NCI-H2196 treated with DMSO at 0.1 percent for 48 hours (cell line): ENCODE measurements at regions not wholly inside any gene's neighbourhood (a gene's known extent, or its start where the extent isn't known, plus 50 kb on each side); places are given as distances from the start of the nearest gene placed in this dataset.
"Not testable (repeated sequence)": the region's sequence is repeated elsewhere in the genome, so short reads cannot be mapped to it uniquely, and the experiment has no call there.

ENCODE experiments used
- DNase-seq: peaks from one replicate; lab custom pipeline; 2025; ENCODE audit not compliant: unreplicated experiment; lab: John Stamatoyannopoulos, UW

DNA sequence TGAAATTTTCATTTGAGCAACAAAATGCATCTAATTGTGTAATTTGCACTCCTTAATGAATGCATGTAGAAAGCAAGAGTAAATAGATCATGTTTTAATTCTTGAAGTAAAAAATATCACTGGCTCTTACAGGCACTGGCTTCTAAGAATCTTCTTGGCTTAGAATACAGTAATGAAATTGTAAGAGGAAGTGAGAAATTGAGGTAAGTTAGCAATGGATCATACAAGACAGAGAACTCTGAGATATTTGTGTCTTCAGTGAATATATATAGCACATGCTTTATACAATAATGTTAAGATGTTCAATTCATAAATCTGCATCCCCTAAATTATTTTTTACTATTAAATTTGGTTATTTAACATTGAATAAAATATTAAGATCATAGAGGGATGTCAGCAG lies 465.0 kb downstream of the CNTN3 start:
- no peak for DNase-seq

DNA sequence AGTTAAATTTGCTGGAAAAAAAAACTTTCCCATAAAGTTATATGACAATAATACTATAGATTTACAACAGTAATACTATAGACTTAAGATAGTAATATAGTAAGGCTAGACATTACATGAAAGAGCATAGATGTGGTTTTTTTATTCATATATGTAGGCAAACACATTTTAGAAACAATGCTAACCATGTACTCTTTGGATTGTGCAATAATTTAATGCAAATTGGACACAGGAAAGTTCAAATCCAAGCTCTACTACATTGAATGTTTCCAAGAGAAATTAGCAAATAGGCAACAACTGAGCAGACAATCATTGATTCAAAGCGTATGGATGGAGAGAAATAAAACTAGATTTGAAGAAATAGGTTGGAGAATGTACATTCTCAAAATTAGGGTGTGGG lies 469.2 kb downstream of the CNTN3 start:
- no peak for DNase-seq

DNA sequence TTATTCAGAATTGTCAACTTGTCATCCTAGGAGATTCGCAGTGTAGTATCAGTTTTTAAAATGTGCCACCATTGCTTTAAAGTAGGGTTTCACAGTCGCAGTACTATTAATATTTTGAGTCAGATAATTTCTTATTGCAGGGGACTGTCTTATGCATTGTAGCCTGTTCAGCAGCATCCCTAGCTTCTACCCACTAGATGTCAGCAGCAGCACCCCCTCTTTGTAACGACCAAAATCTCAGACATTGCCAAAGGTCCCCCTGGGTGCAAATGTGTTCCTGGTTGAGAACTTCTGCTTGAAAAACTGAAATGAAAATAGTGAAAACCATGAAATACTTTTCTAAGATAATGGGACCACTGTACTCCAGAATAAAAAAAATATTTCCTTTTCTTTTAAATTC lies 474.8 kb downstream of the CNTN3 start:
- no peak for DNase-seq

DNA sequence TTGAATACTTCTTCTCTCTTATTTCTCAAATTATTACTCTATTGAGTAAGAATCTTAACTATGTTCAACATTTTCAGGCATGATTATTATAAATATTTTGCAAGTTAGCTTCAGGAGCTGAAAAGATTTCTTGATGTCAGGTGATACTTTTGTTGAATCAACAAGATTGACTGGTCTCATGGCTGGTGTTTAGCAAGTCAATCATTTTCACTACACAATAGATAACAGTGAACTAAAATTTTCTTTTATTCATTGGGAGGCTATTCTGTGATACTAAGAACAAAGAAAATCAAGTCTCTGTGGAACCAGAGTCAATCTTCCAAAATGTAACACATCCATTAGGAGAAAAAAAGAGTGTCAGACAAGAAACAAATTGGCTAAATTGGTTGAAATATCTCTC lies 476.7 kb downstream of the CNTN3 start:
- no peak for DNase-seq

DNA sequence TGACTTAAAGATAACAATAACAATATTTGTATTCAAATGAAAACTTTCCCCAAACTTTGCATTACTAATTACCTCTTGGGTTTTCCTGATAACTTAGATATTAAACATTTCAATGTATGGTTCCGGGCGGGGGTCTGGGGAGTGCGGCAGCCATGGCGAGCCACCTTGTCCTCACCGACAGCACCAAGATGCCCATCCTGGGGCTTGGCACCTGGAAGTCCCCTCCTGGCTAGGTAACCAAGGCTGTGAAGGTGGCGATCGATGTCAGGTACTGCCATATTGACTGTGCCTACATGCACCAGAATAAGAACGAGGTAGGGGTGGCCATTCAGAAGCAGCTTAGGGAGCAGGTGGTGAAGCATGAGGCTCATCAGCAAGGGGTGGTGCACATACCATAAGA lies 478.7 kb downstream of the CNTN3 start:
- DNase-seq = no peak

DNA sequence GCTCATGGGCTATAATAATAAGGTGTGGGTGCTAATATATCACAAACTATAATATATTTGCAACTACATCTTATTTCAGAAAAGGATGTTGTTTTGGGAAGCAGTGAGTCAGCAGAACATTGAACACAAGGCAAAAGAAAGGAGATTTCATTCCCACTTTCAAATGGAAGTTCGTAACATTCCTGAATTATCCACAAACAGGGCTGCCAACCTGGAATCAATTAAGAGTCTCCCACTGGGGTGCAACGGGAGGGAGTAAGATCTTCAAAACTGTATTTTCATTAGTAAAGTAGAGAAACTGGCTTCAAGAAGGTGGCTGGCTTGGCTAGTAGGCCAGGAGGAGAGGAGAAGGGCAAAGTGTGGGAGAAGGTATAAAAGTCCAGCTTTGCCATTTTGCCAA lies 479.6 kb downstream of the CNTN3 start:
- DNase-seq = no peak

DNA sequence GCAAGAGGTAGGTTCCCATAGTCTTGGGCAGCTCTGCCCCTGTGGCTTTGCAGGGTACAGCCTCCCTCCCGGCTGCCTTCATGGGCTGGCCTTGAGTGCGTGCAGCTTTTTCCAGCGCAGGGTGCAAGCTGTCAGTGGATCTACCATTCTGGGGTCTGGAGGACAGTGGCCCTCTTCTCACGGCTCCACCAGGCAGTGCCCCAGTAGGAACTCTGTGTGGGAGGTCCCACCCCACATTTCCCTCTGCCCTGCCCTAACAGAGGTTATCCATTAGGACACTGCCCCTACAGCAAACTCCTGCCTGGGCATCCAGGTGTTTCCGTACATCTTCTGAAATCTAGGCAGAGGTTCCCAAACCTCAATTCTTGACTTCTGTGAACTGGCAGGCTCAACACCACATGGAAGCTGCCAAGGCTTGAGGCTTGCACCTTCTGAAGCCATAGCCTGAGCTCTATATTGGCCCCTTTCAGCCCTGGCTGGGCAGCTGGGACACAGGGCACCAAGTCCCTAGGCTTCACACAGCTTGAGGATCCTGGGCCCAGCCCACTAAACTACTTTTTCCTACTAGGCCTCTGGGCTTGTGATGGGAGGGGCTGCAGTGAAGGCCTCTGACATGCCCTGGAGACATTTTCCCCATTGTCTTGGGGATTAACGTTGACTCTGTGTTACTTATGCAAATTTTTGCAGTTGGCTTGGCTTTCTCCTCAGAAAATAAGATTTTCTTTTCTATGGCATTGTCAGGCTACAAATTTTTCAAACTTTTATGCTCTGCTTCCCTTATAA lies 482.7 kb downstream of the CNTN3 start:
- not testable (repeated sequence) for DNase-seq

DNA sequence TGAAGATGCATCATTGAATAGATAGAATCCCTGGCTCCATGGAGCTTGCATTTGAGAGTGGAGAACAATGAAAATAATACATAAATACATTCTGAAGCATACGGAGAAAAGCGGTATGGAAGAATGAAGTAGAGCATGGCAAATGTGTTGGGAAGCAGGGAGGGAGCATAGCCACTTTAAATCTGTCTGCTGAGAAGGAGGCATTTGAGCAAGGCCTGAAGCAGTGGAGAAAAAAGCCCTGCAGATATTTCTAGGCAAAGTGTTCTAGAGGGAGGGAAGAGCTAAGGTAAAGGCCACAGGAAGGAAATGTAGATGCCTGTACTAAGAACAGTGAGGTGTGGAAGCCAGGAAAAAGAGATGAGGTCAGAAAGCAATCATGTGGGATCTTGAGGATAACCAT lies 484.8 kb downstream of the CNTN3 start:
- no peak for DNase-seq

DNA sequence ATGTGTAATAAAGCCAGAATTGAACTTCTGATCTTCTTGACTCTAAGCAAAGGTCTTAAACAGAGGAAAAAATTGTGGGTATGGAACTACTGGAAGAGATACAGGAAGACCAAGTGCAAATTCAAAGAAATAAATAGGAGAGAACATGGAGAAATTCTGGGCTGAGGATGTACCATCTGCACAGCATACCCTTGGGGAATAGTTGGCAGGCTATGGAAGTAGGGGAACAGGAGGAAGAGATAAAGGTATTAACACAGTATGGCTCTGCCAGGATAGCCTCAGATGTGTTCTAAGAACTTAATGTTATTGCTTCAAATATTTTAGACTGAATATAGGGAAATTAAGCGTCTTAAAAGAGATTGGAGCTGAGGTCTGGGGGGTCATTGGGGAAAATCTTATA lies 485.4 kb downstream of the CNTN3 start:
- DNase-seq = no peak

DNA sequence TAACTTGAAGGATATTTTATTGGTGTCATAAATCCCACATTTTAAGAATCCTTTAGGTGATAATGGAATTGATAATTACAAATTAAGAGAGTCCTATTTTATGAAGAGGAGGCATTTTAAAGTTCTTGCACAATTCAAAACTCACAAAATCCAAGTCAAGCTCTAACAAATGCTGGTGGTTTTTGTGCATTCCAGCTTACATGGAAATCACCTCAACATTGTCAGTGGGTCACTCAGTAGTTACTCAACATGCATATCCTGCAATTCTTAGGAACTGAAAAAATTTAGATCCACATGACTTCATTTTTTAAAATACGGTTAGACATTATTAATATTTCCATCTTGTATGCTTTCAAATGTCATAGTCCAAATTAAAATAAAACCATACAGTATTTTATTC lies 487.2 kb downstream of the CNTN3 start:
- DNase-seq = no peak

DNA sequence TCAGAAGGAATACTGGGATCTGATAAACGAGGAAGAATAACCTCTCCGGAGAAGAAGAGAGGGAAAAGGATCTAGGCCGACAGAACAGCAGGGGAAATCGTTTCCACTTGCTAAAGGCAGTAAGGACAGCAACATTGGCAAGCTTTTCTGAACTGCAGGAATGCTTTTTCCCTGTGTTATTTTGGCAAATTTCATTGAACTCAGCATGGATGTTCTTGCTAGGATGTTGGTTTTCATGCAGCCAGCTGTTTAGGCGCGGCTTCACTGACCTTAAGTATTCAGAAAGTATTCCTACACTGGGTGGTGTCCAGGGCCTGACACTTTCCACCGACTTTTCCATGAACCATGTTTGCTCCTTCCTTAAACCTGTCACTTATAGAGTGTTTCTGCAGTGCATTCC lies 489.7 kb downstream of the CNTN3 start:
- DNase-seq = no peak

DNA sequence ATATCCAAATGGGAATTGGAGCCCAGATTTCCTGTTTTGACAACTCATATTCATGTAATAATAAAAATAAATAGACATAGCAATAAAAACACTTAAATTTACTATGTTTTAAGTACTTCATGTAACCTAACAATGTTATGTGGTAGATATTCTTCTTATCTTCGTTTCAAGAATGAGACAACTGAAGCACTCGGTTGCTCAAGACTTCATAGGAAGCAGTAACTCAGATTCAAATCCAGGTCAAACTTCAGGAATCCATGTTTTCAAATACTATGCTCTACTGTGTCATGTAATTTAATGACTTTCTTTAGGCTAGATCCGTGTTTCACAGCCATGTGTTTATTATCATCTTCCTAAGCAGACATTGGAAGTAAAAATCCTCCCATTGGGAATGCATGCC lies 492.2 kb downstream of the CNTN3 start:
- no peak for DNase-seq

DNA sequence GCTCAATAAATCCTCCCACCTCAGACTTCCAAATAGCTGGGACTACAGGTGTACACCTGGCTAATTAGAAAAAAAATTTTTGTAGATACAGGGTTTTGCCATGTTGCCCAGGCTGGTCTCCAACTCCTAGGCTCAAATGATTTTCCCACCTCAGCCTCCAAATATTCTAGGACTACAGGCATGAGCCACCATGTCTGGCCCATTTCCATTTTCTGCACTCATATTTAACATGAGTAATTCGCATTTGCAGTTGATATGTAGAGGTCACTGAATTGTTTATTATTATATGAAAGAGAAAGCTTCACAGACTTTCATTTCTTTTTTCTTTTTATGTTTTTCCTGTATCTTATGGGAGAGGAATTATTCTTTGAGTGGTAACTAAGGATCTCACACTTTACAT lies 492.7 kb downstream of the CNTN3 start:
- DNase-seq = no peak

DNA sequence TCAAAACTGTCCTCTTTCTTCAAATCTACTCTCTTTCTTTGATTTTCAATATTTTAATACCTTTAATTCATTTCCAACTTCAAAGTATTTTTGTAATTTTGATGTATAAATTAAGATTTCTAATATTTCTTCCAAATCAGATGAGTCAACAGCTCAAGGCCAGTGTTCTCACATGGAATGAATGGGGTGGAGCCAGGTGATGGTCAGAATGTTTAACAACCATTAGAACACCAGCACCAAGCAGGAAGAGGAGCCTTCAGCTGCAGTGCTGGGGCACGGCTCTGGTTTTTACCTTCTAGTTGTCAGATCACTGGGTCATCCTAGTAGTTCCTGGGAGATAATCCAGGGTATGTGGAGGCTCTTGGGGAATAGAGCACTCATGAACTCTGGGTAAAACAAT lies 494.5 kb upstream of the PDZRN3 start:
- no peak for DNase-seq

DNA sequence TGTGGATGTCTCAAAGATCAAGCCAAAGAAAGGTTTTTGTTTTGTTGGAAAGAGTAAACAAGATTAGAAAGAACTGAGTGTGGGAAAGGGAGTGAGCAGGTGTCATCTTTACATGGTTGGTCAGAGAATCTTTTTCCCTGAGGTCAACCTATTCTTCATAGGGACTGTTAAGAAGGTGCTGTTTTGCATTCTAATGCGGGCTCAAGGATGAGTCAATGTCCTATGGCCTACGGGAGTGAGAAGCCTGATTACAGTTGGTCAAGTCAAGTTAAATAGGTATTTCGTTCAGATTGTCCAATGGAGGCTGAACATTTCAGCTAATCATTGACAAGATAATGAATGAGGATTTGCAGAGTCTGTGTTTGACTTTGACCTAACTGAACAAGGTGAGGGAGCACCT lies 491.2 kb upstream of the PDZRN3 start:
- no peak for DNase-seq

DNA sequence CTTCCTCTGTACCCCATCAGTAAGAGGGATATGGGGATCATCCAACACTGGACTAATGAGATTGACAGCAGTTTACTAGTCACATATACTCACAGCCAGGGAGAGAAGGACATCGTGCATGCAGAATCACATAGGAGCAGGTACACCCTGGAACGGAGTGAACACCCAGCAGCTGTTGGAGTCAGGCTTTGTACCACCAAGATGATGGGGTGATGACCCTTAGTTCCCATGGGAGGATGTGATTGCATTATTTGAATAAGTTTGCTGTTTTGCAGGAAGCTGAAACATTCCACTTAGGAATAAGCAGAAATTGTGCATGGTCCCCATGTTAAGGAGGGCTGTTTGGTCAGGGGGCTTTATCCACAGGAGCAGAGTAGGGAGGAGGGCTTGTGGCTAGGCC lies 482.7 kb upstream of the PDZRN3 start:
- DNase-seq = no peak

DNA sequence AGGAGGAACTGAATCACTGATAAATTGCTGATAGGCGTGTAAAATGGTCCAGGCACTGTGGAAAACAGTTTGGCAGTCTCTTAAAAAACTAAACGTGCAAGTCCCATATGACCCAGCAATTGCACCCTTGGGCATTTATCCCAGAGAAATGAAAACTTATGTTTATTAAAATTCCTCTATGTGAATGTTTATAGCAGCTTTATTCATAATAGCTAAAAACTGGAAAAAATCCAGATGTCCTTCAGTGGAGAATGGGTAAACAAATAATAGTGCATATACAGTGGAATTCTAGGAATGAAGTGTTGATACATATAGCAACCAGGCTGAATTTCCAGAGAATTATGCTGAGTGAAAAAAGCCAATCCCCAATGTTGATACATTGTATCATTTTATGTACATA lies 482.2 kb upstream of the PDZRN3 start:
- DNase-seq = no peak

DNA sequence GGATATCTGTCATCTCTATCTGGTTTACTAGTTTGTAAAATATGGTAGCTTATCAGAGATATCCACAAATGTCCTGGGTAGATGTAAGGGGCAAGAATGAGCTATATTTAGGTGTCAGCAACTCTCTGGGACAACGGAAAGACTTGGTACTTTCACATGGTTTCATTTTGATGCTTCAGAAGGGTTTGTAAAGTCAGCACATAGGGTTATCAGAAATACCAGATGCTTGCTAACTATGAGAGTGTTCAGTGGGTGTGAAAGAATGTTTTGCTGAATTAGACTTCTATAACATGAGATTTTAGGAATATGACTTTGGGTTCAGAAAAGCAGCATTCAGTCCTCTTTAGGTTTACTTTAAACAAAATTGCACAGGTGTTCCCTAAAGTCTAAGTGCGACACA lies 466.5 kb upstream of the PDZRN3 start:
- DNase-seq = no peak

DNA sequence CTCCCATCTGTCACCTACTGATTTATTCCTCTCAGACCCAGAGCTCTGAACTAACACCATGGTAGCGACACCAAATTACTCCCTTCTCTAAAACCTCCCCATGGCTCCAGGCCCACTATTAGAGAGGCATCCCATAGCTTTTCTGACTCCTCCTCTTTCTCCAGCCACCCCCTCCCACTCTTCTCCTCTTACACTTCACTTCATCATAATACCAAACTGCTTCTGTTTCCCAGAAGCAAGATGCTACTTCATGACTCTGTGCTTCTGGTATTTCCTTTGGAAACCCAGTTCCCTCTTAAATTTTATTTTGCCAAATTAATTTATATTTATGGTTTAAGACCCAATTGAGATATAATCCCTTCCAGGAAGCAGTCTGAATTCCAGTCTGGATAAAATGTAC lies 465.1 kb upstream of the PDZRN3 start:
- DNase-seq = no peak

DNA sequence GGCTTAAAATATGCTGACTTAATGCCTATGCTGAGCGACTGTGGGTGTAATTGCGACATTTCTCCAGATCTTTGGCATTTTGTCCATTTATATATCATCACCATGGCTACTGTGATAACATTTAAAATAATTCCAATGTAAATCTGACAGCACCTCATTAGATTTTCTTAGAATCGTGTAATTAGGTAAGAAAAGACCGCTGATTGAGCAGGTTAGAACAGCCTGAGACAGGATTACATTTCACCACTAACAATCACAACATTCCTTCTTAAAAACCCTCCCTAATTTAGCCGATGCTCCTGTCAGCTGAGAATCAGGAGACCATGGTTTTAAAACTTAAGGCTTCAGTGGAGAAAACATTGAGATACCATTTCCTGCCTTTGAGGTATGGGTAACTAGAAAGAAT lies 455.3 kb upstream of the PDZRN3 start:
- no peak for DNase-seq

DNA sequence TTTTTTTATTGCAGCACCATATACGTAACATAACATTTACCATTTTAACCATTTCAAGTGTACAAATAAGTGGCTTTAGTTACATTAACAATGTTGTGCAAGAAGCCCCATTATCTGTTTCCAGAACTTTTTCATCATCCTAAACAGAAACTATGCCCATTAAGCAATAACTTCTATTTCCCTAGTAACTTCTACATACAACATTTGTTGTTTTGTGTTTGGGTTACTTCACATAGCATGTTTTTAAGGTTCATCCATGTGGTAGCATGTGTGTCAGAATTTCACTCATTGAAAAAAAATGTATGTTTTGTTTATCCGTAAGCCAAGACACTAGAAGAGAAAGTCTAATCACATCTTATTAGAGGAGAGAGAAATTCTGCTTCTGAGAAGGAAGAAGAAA lies 450.5 kb upstream of the PDZRN3 start:
- no peak for DNase-seq

DNA sequence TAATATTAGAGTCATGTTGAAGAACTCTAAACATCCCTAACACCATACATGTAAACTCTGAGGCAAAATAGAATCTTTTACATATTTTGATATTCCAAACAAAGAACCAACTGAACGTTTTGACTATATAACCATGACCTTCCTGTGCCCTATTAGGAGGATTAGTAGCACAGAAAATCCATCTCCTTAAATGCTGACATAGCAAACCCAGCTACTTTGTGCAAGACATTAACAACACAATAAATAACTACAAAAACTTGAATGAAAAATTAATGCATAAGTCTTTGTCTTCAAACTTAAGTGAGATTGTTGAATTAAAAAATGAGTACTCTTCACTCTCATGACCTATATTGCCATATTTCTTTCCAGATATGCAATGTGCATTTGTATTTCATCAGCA lies 450.0 kb upstream of the PDZRN3 start:
- no peak for DNase-seq

DNA sequence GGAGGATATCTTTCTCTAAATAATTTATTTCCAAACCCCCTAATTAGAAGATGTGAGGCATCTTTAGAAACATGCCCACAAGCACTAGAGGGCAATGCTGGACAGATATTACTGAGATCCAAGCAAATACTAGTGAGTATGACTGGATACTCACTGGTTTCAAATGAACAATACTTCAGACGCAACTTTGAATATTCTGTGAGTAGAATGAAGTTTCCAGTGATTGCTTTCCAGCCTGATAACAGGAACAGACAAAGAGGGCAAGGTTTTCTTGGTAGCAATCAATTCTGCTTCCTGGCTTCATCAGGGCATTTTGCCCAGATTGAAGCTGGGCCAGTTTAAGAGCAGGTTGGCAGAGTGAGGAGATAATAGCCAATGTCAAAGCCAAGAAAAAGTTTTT lies 442.6 kb upstream of the PDZRN3 start:
- DNase-seq = no peak

DNA sequence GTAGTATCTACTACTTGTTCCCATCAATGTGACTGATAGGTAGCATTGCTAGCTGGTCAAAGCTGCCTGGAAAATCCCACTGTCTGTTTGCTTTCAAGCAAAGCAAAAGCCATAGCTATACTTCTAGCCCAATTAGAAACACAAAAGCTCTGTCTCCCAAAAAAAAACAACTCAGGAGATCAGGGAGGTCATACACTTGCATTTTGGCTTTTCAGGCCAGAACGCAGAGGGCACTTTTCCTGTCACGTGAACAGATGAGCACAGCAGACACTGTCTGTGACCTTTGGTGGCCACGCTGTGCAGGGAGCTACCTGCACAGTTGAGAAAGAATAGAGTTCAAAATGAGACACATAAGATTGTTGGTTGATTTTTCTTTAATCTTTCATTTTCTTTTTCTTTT lies 441.7 kb upstream of the PDZRN3 start:
- no peak for DNase-seq
